ENCODE measurements at regions not wholly inside any gene's neighbourhood (a gene's known extent, or its start where the extent isn't known, plus 50 kb on each side); places are given as distances from the start of the nearest gene placed in this dataset.
"Not testable (repeated sequence)": the region's sequence is repeated elsewhere in the genome, so short reads cannot be mapped to it uniquely, and the experiment has no call there.

DNA sequence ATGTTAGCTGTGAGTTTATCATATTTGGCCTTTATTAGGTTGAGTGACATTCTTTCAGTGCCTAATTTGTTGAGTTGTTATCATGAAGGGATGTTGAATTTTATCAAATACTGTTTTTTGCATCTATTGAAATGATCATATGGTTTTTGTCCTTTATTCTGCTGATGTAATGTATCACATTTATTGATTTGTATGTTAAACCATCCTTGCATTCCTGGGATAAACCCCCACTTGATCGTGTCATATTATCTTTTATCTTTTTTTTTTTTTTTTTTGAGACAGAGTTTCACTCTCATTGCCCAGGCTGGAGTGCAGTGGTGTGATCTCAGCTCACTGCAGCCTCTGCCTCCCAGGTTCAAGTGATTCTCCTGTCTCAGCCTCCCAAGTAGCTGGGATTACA, 51.9 kb upstream of the MFGE8 start:
- H3K27ac Mint-ChIP-seq; DNase-seq; H3K27me3 Mint-ChIP-seq (ENCODE audit: low read depth, poor library complexity); H3K4me3 Mint-ChIP-seq; H3K4me1 Mint-ChIP-seq: not testable (repeated sequence)
- Mint-ChIP-seq H3K9me3 (peaks cover 67% of the 10 kb centered on the region), H3K36me3 (ENCODE audit: low read depth) (peaks cover 23% of the 10 kb centered on the region)

DNA sequence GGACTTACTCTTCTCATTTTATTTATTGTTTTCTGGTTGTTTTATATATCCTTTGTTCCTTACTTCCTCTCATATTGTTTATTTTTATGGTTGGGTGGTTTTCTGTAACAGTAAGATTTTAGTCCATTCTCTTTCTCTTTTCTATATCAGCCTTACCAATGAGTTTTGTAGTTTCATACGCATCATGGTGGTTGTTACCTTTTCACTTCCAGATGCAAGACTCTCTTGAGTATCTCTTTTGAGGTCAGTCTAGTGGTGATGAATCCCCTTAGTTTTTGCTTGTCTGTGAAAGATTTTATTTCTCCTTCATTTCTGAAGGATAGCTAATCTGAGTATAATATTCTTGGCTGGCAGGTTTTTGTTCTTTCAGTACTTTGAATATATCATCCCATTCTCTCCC, 57.1 kb upstream of the MFGE8 start:
- DNase-seq = no peak
- no peaks in the 10 kb centered on the region for H3K27me3 Mint-ChIP-seq (ENCODE audit: low read depth, poor library complexity)
- TF ChIP-seq CTCF (IDR thresholded peaks at IDR 0.05) = no peak
- H3K9me3 Mint-ChIP-seq = peaks cover 69% of the 10 kb centered on the region
- peaks cover 5% of the 10 kb centered on the region for H3K4me1 Mint-ChIP-seq
- no peak overlapping the region for H3K4me3 Mint-ChIP-seq
- no peak overlapping the region for H3K27ac Mint-ChIP-seq
- peaks cover 34% of the 10 kb centered on the region for H3K36me3 Mint-ChIP-seq (ENCODE audit: low read depth)

GRCh38 chr15:88974392-88974791, 61.2 kb upstream of the MFGE8 start:
- H3K4me3 Mint-ChIP-seq = no peak overlapping the region
- H3K27me3 Mint-ChIP-seq (ENCODE audit: low read depth, poor library complexity) = peaks cover 3% of the 10 kb centered on the region
- TF ChIP-seq CTCF (IDR thresholded peaks at IDR 0.05) = no peak
- H3K27ac Mint-ChIP-seq = no peak overlapping the region
- DNase-seq = no peak
- H3K36me3 Mint-ChIP-seq (ENCODE audit: low read depth) = peaks cover 25% of the 10 kb centered on the region
- peaks cover 5% of the 10 kb centered on the region for H3K4me1 Mint-ChIP-seq
- peaks cover 35% of the 10 kb centered on the region for H3K9me3 Mint-ChIP-seq

DNA sequence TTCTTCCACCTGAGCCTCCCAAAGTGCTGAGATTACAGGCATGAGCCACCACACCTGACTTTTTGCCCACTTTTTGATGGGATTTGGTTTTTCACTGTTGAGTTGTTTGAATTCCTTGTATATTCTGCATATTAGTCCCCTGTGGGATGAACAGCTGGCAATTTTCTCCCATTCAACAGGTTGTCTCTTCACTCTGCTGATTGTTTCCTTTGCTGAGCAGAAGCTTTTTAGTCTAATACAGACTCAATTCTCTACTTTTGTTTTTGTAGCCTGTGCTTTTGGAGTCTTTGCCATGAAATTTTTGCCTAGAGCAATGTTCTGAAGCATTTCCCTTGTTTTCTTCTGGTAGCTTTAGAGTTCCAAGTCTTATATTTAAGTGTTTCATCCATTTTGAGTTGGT, 62.7 kb upstream of the MFGE8 start:
- Mint-ChIP-seq H3K27me3 (ENCODE audit: low read depth, poor library complexity) (peaks cover 3% of the 10 kb centered on the region), H3K36me3 (ENCODE audit: low read depth) (peaks cover 13% of the 10 kb centered on the region), H3K4me1 (peaks cover 5% of the 10 kb centered on the region), H3K4me3 (no peak overlapping the region), H3K9me3 (peaks cover 20% of the 10 kb centered on the region), H3K27ac (no peak overlapping the region)
- TF ChIP-seq CTCF (IDR thresholded peaks at IDR 0.05) = no peak
- no peak for DNase-seq

- TF ChIP-seq CTCF (IDR thresholded peaks at IDR 0.05) = no peak
- peaks cover 3% of the 10 kb centered on the region for H3K27me3 Mint-ChIP-seq (ENCODE audit: low read depth, poor library complexity)
- H3K36me3 Mint-ChIP-seq (ENCODE audit: low read depth) = peaks cover 9% of the 10 kb centered on the region
- peaks cover 8% of the 10 kb centered on the region for H3K4me1 Mint-ChIP-seq
- H3K4me3 Mint-ChIP-seq = no peak overlapping the region
- DNase-seq = no peak
- peaks cover 13% of the 10 kb centered on the region for H3K9me3 Mint-ChIP-seq
- H3K27ac Mint-ChIP-seq = no peak overlapping the region
Measured at GRCh38 chr15:88976656-88977055, 63.5 kb upstream of the MFGE8 start.

DNA sequence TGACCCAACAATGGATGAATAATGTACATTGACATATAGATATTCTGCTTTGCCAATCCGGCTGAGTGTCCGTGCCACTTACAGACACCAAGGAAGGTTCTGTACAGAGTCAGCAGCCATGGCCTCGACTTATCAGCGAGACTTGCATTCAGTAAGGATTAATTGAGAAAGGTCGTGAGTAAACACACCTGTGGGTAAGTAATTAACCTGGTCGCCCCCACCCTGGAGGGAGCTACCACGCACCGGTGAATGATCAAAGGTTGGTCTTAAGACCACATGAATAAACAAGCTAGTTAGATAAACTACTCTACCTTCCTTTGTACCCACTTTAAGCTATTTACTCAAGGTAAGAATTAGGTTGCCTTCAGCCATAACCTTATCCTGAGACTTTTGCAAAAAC, 66.5 kb upstream of the MFGE8 start:
- Mint-ChIP-seq H3K9me3 (no peaks in the 10 kb centered on the region), H3K27me3 (ENCODE audit: low read depth, poor library complexity) (peaks cover 7% of the 10 kb centered on the region), H3K4me1 (peaks cover 15% of the 10 kb centered on the region), H3K36me3 (ENCODE audit: low read depth) (no peaks in the 10 kb centered on the region), H3K27ac (no peak overlapping the region), H3K4me3 (no peak overlapping the region)
- no peak for DNase-seq
- no peak for TF ChIP-seq CTCF (IDR thresholded peaks at IDR 0.05)
